H1 (cell line): ENCODE measurements at regions not wholly inside any gene's neighbourhood (a gene's known extent, or its start where the extent isn't known, plus 50 kb on each side); places are given as distances from the start of the nearest gene placed in this dataset.

Experiments used
- RFX5 ChIP-seq: IDR thresholded peaks from 2 replicates; pipeline ENCODE4 v1.6.1; 2011; ENCODE audit warnings: low read depth, low read length, improper control_type of control experiment, borderline replicate concordance
- RXRA ChIP-seq: IDR thresholded peaks from 2 replicates; pipeline ENCODE4 v1.6.1; 2011; ENCODE audit warnings: low read depth, mild to moderate bottlenecking, low read length, moderate library complexity; ENCODE audit not compliant: insufficient read depth
- SRF ChIP-seq: IDR thresholded peaks from 2 replicates; pipeline ENCODE4 v1.6.1; 2011; ENCODE audit warnings: mild to moderate bottlenecking, low read depth, low read length, moderate library complexity

- TF ChIP-seq RFX5: no peak
- no peak for TF ChIP-seq RXRA
- TF ChIP-seq SRF: no peak
These were observed 269.8 kb upstream of the ADAMTS9 start (continued) for GRCh38 chr3:64957408-64958198.
